ENCODE measurements at regions not wholly inside any gene's neighbourhood (a gene's known extent, or its start where the extent isn't known, plus 50 kb on each side); places are given as distances from the start of the nearest gene placed in this dataset.

GRCh38 chr4:184932343-184932742, 85.9 kb upstream of the HELT start:
- no peaks in the 10 kb centered on the region for H3K27me3 ChIP-seq
- intact Hi-C loops (cut with DNase I; ENCODE audit: low total_unique reads) = no loop called here
- H3K4me3 ChIP-seq = no peak overlapping the region
- TF ChIP-seq POLR2A (IDR thresholded peaks at IDR 0.05) (no peak), CTCF (IDR thresholded peaks at IDR 0.05) (no peak)
- H3K36me3 ChIP-seq = no peaks in the 10 kb centered on the region
- no peaks in the 10 kb centered on the region for H3K9me3 ChIP-seq
- no peak overlapping the region for H3K27ac ChIP-seq
- H3K4me1 ChIP-seq = no peaks in the 10 kb centered on the region
- no peak for DNase-seq

GRCh38 chr4:184933311-184933710, 85.0 kb upstream of the HELT start:
- no peak for DNase-seq

GRCh38 chr4:184934184-184934583, 84.1 kb upstream of the HELT start:
- intact Hi-C loops (cut with DNase I; ENCODE audit: low total_unique reads) = no loop called here
- no peak for TF ChIP-seq POLR2A (IDR thresholded peaks at IDR 0.05)
- TF ChIP-seq CTCF (IDR thresholded peaks at IDR 0.05) = no peak
- H3K9me3 ChIP-seq = no peaks in the 10 kb centered on the region
- DNase-seq = no peak
- H3K27ac ChIP-seq = no peak overlapping the region
- no peaks in the 10 kb centered on the region for H3K36me3 ChIP-seq
- no peak overlapping the region for H3K4me3 ChIP-seq
- H3K27me3 ChIP-seq = no peaks in the 10 kb centered on the region
- no peaks in the 10 kb centered on the region for H3K4me1 ChIP-seq

More at GRCh38 chr4:184933311-184933710, 85.0 kb upstream of the HELT start:
- Histone ChIP-seq H3K36me3 (no peaks in the 10 kb centered on the region), H3K4me3 (no peak overlapping the region), H3K4me1 (no peaks in the 10 kb centered on the region), H3K27ac (no peak overlapping the region), H3K27me3 (no peaks in the 10 kb centered on the region), H3K9me3 (no peaks in the 10 kb centered on the region)
- TF ChIP-seq POLR2A (IDR thresholded peaks at IDR 0.05) (no peak), CTCF (IDR thresholded peaks at IDR 0.05) (no peak)
- intact Hi-C loops (cut with DNase I; ENCODE audit: low total_unique reads) = no loop called here

- DNase-seq = no peak
- TF ChIP-seq POLR2A (IDR thresholded peaks at IDR 0.05) = no peak
- TF ChIP-seq CTCF (IDR thresholded peaks at IDR 0.05) = no peak
- Histone ChIP-seq H3K9me3 (no peaks in the 10 kb centered on the region), H3K27me3 (no peaks in the 10 kb centered on the region), H3K27ac (no peak overlapping the region), H3K36me3 (no peaks in the 10 kb centered on the region), H3K4me1 (no peaks in the 10 kb centered on the region), H3K4me3 (no peak overlapping the region)
- intact Hi-C loops (cut with DNase I; ENCODE audit: low total_unique reads) = no loop called here
Observed at GRCh38 chr4:184934961-184935360, 83.3 kb upstream of the HELT start.

GRCh38 chr4:184936071-184936470, 82.2 kb upstream of the HELT start:
- no peaks in the 10 kb centered on the region for H3K4me1 ChIP-seq
- H3K27me3 ChIP-seq = no peaks in the 10 kb centered on the region
- no peak for TF ChIP-seq POLR2A (IDR thresholded peaks at IDR 0.05)
- TF ChIP-seq CTCF (IDR thresholded peaks at IDR 0.05) = no peak
- intact Hi-C loops (cut with DNase I; ENCODE audit: low total_unique reads) = no loop called here
- no peak for DNase-seq
- no peaks in the 10 kb centered on the region for H3K9me3 ChIP-seq
- no peak overlapping the region for H3K4me3 ChIP-seq
- no peaks in the 10 kb centered on the region for H3K36me3 ChIP-seq
- H3K27ac ChIP-seq = no peak overlapping the region
